ENCODE measurements at regions not wholly inside any gene's neighbourhood (a gene's known extent, or its start where the extent isn't known, plus 50 kb on each side); places are given as distances from the start of the nearest gene placed in this dataset.
A peak's percentile ranks its signal among the peaks of the same experiment; 100 is the strongest.

- no peak for ATAC-seq (ENCODE audit: low read depth)
- no peaks in the 10 kb centered on the region for H3K27me3 ChIP-seq (ENCODE audit: insufficient read depth, poor library complexity, severe bottlenecking)
Observed at GRCh38 chr9:126049088-126049487, 277.5 kb upstream of the MVB12B start.

GRCh38 chr9:126049896-126050604 is 276.6 kb upstream of the MVB12B start:
- H3K27me3 ChIP-seq (ENCODE audit: insufficient read depth, poor library complexity, severe bottlenecking), result no peaks in the 10 kb centered on the region
- ATAC-seq (ENCODE audit: low read depth) (no peak), DNase-seq (ENCODE audit: low spot score) (peak; percentile 53)
- no peak overlapping the region for H3K4me3 ChIP-seq (ENCODE audit: severe bottlenecking)
- TF ChIP-seq CTCF (IDR thresholded peaks at IDR 0.05; ENCODE audit: poor library complexity, severe bottlenecking), result no peak
- H3K4me1 ChIP-seq (ENCODE audit: insufficient read depth, poor library complexity, severe bottlenecking), result no peaks in the 10 kb centered on the region
- no peak overlapping the region for H3K27ac ChIP-seq (ENCODE audit: poor library complexity, severe bottlenecking)
- no peaks in the 10 kb centered on the region for H3K9me3 ChIP-seq (ENCODE audit: severe bottlenecking)
- H3K36me3 ChIP-seq (ENCODE audit: low read depth), result no peaks in the 10 kb centered on the region

More at GRCh38 chr9:126049088-126049487, 277.5 kb upstream of the MVB12B start:
- DNase-seq (ENCODE audit: low spot score), result no peak
- no peak overlapping the region for H3K4me3 ChIP-seq (ENCODE audit: severe bottlenecking)
- no peaks in the 10 kb centered on the region for H3K9me3 ChIP-seq (ENCODE audit: severe bottlenecking)
- TF ChIP-seq CTCF (IDR thresholded peaks at IDR 0.05; ENCODE audit: poor library complexity, severe bottlenecking), result no peak
- H3K36me3 ChIP-seq (ENCODE audit: low read depth), result no peaks in the 10 kb centered on the region
- H3K4me1 ChIP-seq (ENCODE audit: insufficient read depth, poor library complexity, severe bottlenecking), result no peaks in the 10 kb centered on the region
- no peak overlapping the region for H3K27ac ChIP-seq (ENCODE audit: poor library complexity, severe bottlenecking)

GRCh38 chr9:126050605-126050990 is 276.0 kb upstream of the MVB12B start:
- Histone ChIP-seq H3K9me3 (ENCODE audit: severe bottlenecking) (no peaks in the 10 kb centered on the region), H3K4me1 (ENCODE audit: insufficient read depth, poor library complexity, severe bottlenecking) (no peaks in the 10 kb centered on the region), H3K27ac (ENCODE audit: poor library complexity, severe bottlenecking) (no peak overlapping the region), H3K4me3 (ENCODE audit: severe bottlenecking) (no peak overlapping the region), H3K36me3 (ENCODE audit: low read depth) (no peaks in the 10 kb centered on the region), H3K27me3 (ENCODE audit: insufficient read depth, poor library complexity, severe bottlenecking) (no peaks in the 10 kb centered on the region)
- no peak for TF ChIP-seq CTCF (IDR thresholded peaks at IDR 0.05; ENCODE audit: poor library complexity, severe bottlenecking)
- ATAC-seq (ENCODE audit: low read depth), result no peak
- DNase-seq (ENCODE audit: low spot score), result peak; percentile 32

- Histone ChIP-seq H3K27ac (ENCODE audit: poor library complexity, severe bottlenecking) (no peak overlapping the region), H3K27me3 (ENCODE audit: insufficient read depth, poor library complexity, severe bottlenecking) (no peaks in the 10 kb centered on the region), H3K36me3 (ENCODE audit: low read depth) (no peaks in the 10 kb centered on the region), H3K4me3 (ENCODE audit: severe bottlenecking) (no peak overlapping the region), H3K4me1 (ENCODE audit: insufficient read depth, poor library complexity, severe bottlenecking) (no peaks in the 10 kb centered on the region), H3K9me3 (ENCODE audit: severe bottlenecking) (no peaks in the 10 kb centered on the region)
- no peak for TF ChIP-seq CTCF (IDR thresholded peaks at IDR 0.05; ENCODE audit: poor library complexity, severe bottlenecking)
- DNase-seq (ENCODE audit: low spot score) (peak; percentile 20), ATAC-seq (ENCODE audit: low read depth) (no peak)
Observed at GRCh38 chr9:126051446-126052130, 275.0 kb upstream of the MVB12B start.

- Histone ChIP-seq H3K36me3 (ENCODE audit: low read depth) (no peaks in the 10 kb centered on the region), H3K27me3 (ENCODE audit: insufficient read depth, poor library complexity, severe bottlenecking) (peaks cover 2% of the 10 kb centered on the region), H3K4me1 (ENCODE audit: insufficient read depth, poor library complexity, severe bottlenecking) (no peaks in the 10 kb centered on the region), H3K4me3 (ENCODE audit: severe bottlenecking) (no peak overlapping the region), H3K27ac (ENCODE audit: poor library complexity, severe bottlenecking) (no peak overlapping the region), H3K9me3 (ENCODE audit: severe bottlenecking) (no peaks in the 10 kb centered on the region)
- TF ChIP-seq CTCF (IDR thresholded peaks at IDR 0.05; ENCODE audit: poor library complexity, severe bottlenecking), result no peak
- DNase-seq (ENCODE audit: low spot score), result peak; percentile 29
- no peak for ATAC-seq (ENCODE audit: low read depth)
Observed at GRCh38 chr9:126052791-126053190, 273.8 kb upstream of the MVB12B start.
